Fibroblast of skin of back (primary cell): ENCODE measurements at regions not wholly inside any gene's neighbourhood (a gene's known extent, or its start where the extent isn't known, plus 50 kb on each side); places are given as distances from the start of the nearest gene placed in this dataset.
"Not testable (repeated sequence)": the region's sequence is repeated elsewhere in the genome, so short reads cannot be mapped to it uniquely, and the experiment has no call there.

ENCODE experiments used
- DNase-seq: peaks from one replicate; pipeline ENCODE4 v3.0.0-alpha.2; 2013

DNA sequence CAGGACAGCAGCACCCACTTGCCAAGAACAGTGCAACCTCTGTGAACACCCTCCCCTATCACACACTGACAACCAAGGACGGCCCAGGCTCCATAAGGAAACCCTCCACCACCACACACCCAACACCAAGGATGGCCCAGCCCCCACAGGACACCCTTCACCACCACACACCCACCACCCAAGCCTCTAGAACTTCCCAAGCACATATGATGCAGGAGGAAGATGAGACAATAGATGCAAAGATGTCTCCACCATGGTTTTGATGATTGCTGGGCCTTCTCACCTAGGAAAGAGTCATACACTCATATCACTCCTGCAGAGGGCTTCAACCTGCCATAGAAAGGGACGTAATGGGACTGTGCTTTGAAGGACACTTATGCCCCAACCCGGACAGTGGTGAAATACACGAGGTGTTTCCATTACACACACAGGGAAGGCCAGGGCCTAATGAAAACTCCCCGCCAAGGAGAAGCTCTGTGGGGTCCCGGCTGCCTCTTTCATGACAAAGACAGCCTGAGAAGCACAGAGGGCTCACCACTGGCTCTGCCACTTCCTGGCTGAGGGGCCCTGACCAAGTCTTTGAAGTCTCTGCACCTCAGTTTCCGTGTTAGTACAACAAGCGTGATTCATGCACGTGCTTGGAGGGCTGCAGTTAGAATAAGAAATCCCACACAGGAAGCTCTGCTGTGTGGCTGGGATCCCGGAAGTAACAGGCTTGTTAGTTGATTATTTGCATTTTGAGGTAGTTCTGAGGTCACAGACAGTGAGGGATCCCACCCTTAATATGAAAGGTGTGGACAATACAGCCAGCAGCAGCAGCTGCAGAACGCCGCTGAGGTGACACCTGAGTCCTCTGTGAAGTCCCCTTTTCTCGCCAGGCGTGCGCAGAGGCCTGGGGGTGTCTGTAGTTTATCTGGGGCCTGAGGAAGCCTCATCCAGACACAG is 61.9 kb upstream of the ATP12A start:
- peak; percentile 7 for DNase-seq

- DNase-seq = no peak
Measured at GRCh38 chr13:24619282-24619681, 60.9 kb upstream of the ATP12A start.

DNA sequence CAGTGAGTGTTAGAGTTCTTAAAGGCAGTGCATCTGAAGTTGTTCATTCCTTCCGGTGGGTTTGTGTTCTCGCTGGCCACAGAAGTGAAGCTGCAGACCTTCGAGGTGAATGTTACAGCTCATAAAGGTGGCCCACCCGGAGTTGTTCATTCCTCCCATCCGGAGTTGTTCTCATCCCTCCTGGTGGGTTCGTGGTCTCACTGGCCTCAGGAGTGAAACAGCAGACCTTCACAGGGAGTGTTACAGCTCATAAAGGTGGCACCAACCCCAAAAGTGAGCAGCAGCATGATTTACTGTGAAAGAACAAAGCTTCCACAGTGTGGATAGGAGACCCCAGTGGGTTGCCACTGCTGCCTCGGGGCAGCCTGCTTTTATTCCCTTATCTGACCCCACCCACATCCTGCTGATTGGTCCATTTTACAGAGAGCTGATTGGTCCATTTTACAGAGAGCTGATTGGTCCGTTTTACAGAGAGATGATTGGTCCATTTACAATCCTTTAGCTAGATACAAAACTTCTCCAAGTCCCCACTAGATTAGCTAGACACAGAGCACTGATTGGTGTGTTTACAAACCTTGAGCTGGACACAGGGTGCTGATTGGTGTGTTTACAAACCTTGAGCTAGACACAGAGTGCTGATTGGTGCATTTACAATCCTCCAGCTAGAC is 57.6 kb upstream of the ATP12A start:
- not testable (repeated sequence) for DNase-seq

- no peak for DNase-seq
Measured at GRCh38 chr13:24623149-24623665, 57.0 kb upstream of the ATP12A start.

- no peak for DNase-seq
Measured at GRCh38 chr13:24624363-24624762, 55.8 kb upstream of the ATP12A start.

DNA sequence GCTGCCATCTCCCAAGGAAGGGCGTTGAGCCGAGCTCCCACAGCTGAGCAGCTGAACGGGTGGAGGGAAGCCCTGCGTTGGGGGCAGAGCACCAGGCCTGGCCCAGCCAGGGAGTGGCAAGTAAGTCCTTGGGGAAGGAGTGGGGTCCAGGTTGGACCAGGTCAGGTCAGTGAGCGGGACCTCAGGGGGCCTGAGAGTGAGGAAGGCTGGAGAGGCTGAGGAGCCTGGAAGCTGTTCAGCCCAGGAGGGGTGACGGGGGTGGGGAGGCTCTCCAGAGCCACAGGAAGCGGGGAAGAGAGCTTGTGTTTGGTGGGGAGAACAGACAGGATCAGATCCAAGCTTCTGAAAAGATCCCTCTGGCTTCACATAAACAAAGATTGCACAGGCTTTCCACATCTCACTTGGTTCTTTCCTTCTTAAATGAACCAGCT is 55.4 kb upstream of the ATP12A start:
- no peak for DNase-seq

GRCh38 chr13:24625331-24625731 is 54.9 kb upstream of the ATP12A start:
- no peak for DNase-seq

- no peak for DNase-seq
Measured at GRCh38 chr13:24625870-24626849, 54.0 kb upstream of the ATP12A start.

DNA sequence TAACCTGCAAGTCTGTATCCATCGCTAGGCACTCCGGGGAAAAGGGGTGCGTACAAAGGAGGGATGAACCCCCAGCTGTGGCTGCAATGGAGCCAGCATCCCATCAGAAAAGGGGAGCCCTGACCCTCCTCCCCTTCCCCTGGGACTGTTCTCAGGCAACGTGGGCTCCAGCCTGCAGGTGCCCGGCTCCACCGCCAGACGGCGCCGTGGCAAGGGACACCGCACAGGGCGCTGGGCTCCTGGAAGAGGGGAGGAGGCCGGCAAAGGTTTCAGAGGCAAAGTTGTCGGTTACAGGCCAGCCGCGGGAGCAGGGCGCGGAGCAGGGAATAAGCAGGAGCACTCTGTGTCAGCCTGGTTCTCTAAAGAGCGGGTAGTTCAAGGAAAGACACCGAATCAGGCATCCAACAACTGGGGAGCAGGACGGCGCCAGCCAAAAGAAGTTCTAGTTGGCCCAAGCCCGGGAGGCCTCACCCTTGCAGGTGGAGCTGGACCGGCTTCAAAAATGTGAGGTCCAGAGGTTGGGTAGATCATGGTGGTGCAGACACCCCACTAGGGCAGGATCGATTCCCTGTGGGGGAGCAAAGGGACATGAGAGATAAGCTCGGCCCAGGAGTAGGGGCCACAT is 53.0 kb upstream of the ATP12A start:
- DNase-seq = no peak

DNA sequence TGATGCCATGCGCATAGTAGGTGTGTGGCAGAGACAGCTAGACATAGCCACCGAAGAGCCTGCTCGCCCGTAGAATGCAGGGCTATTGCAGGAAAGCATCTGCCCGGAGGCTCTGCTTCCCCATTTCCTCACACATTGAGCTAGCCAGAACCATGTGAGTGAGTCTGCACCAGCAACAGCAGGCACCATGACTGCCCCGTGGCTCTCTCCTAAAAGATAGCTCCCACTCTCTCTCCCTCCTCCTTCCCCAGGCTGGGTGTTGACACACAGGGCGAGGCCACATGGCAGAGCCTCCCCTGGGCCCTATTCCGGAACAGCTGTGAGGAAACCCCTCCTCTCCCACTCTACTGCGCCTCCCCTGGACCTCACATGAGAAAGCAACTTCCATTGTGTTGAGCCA is 52.3 kb upstream of the ATP12A start:
- no peak for DNase-seq

DNA sequence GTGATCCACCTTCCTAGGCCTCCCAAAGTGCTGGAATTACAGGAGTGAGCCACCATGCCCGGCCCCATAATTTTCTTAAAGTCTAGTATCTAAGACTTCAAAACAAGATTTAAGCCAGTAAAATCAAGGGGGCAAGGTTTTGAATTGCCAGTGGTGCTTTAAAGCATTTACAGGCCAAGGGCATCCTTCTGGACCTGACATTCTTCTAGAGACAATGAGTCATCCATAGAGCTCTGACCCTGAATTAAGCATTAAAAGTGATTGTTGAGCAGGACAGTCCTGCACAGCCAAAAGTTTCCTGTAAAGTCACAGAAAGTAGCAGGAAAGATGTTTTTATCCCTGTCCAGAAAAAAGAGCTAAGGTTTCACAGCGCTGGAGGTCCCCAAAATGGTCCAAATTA is 50.9 kb upstream of the ATP12A start:
- DNase-seq = peak; percentile 7

DNA sequence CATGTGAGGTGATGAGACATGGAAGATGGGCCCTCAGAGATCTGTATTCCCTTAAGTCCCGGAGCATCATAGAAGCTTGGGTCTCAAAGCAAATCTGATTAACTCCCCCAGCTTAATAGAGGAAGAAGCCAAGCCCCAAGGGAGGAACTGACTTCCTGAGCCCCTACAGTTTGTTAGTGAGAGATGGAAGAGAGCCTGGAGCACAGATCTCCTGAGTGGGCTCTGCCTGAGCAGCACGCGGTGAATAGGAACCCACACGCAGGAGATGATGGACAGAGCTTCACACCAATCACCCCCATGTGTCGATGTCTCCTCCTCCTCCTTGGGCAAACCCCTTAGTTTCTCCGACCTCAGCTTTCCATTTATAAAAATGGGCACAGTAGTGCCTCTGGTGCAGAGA is 50.1 kb upstream of the ATP12A start:
- no peak for DNase-seq
